Esophagus squamous epithelium (tissue), 4 donors: ENCODE measurements at regions not wholly inside any gene's neighbourhood (a gene's known extent, or its start where the extent isn't known, plus 50 kb on each side); places are given as distances from the start of the nearest gene placed in this dataset.

Experiments used
- CTCF ChIP-seq, 6 experiments: fragments of 450-650 bp in 4 of 6; fragments of 200-600 bp in 2 of 6; sonication (generic) in 2 of 6; IDR thresholded peaks; one replicate each; pipeline ENCODE4 v1.5.1; 2016 to 2019; ENCODE audit warnings: antibody characterized with exemption in 6 of 6, mild to moderate bottlenecking in 4 of 6, moderate library complexity in 4 of 6
- POLR2A ChIP-seq, 4 donors: fragments of 450-650 bp; IDR thresholded peaks; one replicate each; pipeline ENCODE4 v1.6.1; 2017; ENCODE audit warnings: antibody characterized with exemption in 4 of 4, mild to moderate bottlenecking in 4 of 4, moderate library complexity in 3 of 4

- TF ChIP-seq CTCF (IDR thresholded peaks at IDR 0.05) (no peak), POLR2A (IDR thresholded peaks at IDR 0.05) (no peak)
Observed at GRCh38 chr5:8474569-8474930, 605.6 kb downstream of the MTRR start.
